HG02938 (cell line): ENCODE measurements at regions not wholly inside any gene's neighbourhood (a gene's known extent, or its start where the extent isn't known, plus 50 kb on each side); places are given as distances from the start of the nearest gene placed in this dataset.
A peak's percentile ranks its signal among the peaks of the same experiment; 100 is the strongest.
"Not testable (repeated sequence)": the region's sequence is repeated elsewhere in the genome, so short reads cannot be mapped to it uniquely, and the experiment has no call there.

Source experiments
- ATAC-seq: cut with Tn5 transposase; IDR thresholded peaks from one replicate; pipeline ENCODE4 v1.9.1; 2021; ENCODE audit warnings: mild to moderate bottlenecking, moderate library complexity; ENCODE audit not compliant: unreplicated experiment

DNA sequence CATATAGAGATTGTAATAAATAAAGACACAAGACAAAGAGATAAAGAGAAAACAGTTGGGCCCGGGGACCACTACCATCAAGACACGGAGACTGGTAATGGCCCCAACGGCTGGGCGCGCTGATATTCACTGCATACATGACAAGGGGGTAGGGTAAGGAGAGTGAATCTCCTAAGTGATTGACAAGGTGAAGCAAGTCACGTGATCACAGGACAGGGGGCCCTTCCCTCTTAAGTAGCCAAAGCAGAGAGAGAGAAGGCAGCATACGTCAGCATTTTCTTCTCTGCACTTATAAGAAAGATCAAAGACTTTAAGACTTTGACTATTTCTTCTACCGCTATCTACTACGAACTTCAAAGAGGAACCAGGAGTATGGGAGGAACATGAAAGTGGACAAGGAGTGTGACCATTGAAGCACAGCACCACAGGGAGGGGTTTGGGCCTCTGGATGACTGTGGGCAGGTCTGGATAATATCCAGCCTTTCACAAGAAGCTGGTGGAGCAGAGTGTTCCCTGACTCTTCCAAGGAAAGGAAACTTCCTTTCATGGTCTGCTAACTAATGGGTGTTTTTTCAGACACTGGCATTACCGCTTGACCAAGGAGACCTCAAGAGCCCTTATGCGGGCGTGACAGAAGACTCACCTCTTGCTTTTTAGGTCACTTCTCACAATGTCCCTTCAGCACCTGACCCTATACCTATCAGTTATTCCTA lies 75.6 kb downstream of the MRPL39 start:
- ATAC-seq, result not testable (repeated sequence)

DNA sequence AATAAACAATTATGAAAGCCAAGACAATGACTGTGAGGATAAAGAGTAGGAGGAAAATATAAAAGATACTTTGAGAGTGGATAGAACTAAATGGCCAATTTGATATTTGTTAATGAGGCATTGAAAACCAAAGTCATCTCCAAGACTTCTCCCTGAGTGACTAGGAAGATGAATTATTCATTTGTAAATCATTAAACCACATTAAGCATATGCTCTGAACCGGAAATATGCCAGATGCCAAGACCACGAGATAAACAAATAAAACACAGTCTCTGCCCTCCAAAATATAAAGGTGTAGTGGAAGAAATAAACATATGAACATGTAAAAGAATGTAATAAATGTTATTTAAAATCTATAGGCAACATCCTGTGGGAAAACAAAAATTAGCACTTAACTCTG lies 78.8 kb downstream of the MRPL39 start:
- no peak for ATAC-seq

DNA sequence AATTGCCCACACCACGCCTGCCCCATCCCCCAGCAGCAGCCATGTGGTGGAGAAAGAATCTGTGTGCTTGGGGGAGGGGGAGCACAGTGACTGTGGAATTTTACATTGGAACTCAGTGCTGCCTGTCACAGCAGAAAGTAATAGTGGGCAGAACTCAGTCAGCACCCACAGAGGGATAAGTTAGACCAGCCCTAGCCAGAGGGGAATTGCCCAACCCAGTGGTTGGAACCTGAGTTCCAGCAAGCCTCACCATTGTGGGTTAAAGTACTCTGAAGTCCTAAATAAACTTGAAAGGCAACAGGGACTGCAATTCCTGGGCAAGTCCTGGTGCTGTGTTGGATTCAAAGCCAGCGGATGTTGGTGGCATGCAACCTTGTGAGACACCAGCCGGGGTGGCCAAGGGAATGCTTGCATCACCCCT lies 88.8 kb downstream of the MRPL39 start:
- no peak for ATAC-seq

DNA sequence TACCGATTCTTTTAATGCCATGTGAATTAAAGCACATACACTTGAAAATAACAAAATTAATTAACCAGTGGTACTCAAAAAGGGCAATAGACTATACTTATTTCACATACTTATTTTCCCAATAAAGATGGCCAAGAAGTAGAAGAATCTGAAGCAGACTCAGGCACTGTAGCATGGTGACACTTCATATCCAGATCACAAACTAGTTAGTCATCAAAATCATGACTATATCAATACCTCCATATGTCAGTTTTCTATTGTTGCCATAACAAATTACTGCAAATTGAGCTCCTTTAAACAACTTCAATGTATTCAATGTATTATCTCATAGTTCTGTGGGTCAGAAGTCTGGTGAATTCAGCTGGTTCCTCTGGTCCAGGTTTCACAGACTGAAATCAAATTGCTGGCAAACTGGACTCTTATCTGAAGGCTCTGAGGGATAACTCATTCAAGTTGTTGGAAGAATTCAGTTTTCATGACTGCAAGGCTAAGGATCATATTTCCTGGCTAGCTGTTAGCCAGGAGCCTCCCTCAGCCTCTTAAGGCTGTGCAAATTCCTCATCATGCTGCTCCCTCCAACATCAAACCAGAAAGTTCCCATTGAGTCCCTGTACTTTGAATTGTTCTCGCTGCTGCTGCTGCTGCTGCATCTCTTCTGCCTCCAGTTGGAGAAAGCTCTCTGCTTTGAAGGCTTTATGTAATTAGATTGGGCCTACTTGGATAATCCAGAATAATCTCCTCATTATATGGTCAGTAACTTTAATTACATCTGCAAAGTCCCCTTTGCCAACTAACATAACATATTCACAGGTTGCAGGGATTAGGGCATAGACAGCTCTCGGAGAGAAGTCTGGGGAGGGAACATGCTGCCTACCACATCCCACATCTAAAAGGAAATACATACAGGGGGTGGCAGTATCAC lies 91.5 kb downstream of the MRPL39 start:
- ATAC-seq, result no peak

DNA sequence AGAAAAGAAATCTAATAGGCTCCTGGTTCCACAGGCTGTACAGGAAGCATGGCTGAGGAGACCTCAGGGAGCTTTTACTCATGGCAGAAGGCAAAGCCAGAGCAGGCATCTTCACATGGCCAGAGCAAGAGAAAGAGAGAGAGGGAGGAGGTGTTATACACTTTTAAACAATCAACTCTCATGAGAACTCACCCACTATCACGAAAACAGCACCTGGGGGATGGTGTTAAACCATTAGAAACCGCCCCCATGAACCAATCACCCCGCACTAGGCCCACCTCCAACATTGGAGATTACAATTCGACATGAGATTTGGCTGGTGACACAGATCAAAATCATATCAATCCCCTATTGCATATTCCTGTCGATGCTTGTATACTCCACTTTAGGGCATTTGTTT lies 93.5 kb downstream of the MRPL39 start:
- no peak for ATAC-seq

DNA sequence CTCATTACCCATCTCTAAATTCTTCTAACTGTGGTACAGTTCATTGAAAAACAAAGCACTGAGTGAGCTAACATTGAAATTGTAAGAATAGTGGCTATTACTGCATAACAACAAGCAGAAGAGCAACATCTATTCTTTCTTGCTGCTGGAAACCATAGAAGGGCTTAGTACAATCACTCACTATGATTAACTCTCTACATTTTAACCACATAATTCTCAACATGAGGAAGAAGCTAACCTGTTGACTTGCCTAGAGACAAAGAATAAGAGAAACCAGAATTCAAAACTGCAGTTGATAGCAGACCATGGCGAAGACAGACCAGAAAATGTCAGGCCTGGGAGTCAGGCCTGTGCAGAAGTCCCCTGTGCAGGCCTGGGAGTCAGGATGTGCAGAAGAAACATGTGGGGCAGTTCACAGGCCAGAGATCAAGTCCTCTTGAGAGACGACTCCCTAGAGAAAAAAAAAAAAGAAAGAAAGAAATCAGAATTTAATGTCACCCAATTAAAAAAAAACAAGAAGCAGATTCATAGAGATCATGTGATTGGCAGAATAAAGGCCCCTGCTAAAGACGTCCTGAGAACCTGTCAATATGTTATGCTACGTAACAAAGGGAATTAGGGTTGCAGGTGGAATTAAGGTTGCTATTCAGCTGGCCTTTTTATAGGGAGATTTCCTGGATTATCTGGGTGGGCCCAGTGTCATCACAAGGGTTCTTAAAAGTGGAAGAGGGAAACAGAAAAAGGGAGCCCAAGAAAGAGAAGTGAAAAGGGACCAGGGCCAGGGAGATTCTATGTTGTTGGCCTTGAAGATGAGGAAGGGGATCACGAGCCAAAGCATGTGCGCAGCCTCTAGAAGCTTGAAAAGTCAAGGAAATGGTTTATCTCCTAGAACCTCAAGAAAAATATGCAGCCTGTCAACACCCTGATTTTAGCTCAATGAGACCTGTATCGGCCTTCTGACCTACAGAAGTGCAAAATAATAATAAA lies 94.9 kb downstream of the MRPL39 start:
- no peak for ATAC-seq

DNA sequence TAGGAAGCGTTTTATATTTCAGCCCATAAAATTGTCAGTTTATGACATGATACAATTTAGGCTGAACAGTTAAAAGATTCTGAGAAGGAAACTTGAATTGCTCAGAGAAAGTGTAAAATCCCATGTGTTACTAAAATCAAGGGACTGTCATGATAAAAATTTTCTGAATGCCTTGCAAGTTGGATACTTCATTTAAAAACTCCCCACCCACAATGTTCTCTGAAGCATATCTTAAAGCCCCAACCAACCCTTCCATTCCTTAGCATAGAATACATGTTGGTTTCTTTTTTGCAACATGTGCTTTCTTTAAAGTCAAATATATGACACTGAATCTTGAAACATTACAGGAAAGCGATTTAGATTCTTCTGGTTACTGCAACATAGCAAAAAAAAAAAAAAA lies 97.4 kb downstream of the MRPL39 start:
- peak; percentile 37 for ATAC-seq

DNA sequence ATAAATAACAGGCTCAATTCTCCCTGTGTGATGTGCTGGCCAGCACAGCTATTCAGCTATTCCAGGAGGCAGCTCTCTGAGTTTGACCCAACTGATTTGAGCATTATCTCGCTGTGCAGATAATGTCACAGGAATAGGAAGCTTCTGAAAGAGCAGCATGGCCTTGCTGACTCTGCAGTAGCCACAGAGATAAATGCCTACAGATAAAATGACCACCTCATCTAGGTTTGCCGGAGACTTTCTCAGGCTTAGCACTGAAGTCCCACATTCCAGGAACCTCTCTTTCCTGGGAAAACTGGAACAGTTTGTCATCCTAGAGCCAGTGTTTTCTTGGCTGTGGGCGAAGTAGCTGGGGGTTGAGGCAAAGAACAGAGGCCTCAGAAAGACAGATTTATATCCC lies 98.9 kb downstream of the MRPL39 start:
- no peak for ATAC-seq

DNA sequence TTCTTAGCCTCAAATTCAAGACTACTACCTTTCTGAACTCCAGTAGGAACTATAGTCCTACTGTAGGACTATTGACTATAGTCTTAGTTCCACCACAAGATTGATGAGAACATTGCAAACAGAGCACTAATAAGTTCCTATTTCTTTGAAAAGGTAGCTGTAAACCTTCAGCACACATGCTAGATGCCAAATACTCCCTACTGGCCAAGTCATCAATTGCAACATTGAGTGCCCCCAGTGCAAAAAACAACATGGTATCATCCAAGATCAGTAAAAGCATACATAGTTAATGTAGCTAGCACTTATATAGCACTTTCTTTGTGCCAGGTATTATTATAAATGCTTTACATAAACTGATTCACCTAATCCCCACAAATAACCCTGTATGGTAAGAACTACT lies 99.8 kb downstream of the MRPL39 start:
- peak; percentile 55 for ATAC-seq

DNA sequence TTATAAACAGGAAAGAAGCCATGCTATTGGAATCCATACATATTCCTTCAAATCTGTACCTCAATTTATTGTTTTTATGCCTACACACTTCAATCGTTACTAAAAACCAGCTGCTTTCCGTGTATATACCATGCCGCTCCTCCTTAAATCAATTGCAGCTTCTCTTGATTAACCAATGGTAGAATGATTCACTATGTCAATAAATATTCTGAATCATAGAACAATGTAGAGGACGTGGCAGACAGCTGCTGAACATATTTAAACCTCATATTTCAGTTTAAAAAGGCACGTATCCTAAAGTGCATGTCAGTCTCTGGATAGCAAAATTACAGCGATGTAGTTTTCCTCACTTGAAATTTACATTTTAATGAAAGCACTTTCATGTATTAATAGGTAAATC lies 100.4 kb downstream of the MRPL39 start:
- ATAC-seq, result no peak

DNA sequence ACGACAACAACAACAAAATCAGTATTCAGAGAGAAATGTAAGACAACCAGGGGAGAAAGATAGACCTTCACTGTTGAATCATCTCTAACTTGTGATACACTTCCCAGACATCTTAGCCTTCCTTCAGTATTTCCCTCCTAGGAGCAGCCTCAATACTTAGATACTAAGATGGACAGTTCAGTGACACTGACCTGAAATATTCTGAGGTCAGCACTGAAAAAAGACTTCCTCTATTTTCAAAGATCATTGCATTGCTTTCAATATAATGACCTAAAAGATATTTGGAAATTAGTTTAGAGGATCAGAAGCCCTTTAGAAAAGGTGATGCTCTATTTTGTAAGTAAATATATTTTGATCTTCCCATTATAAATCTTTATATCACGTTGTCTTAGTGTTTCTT lies 101.0 kb downstream of the MRPL39 start:
- no peak for ATAC-seq

DNA sequence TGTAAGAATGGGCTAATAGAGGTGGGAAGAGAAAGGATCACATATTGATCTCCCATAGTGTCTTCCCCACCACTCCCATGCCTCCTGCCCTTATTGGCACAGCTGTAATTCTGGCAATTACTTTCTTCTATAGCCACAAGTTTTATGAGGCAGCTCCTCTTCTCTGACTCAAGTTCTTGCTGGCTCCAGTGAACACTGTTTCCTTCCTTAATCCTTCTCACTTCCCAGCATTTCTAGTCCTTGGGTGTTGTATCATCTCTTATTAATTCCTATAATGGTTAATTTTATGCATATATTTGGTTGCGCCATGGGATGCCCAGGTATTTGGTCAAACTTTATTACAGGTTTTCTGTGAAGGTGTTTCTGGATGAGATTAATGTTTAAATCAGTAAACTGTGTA lies 103.3 kb downstream of the MRPL39 start:
- ATAC-seq, result no peak

DNA sequence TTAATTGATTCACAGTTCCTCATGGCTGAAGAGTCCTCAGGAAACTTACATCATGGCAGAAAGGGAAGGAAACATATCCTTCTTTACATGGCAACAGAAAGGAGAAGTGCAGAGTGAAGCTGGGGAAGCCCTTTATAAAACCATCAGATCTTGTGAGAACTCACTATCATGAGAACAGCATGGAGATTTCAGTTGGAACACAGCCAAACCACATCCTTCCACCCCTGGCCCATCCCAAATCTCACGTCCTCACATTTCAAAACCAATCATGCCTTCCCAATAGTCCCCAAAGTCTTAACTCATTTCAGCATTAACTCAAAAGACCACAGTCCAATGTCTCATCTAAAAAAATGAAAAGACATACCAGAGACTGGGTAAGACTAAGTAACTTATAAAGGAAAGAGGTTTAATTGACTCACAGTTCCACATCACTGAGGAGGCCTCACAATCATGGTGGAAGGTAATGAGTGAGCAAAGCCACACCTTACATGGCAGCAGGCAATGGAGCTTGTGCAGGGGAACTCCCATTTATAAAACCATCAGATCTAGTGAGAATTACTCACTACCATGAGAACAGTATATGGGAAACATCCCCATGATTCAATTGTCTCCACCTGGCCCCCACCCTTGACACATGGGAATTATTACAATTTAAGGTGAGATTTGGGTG lies 105.2 kb downstream of the MRPL39 start:
- peak; percentile 77 for ATAC-seq

DNA sequence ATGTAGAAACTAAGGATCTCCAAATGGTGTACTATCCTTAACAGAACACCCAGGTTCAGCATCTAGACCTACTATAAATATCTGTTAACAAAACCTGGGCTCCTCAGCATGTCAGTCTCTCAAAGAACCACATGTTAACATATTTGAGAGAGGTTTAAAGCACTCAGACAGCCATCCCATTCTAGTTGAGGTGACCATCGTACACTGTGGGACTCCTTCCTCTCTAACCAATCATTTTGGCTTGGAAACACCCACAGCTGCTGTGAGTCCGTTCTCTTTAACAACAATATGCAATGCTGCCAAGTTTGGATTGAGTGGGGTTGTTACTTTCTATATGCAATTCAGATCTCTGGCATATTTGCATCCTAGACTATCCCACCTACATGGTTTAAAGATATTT lies 105.8 kb downstream of the MRPL39 start:
- ATAC-seq, result peak; percentile 18

DNA sequence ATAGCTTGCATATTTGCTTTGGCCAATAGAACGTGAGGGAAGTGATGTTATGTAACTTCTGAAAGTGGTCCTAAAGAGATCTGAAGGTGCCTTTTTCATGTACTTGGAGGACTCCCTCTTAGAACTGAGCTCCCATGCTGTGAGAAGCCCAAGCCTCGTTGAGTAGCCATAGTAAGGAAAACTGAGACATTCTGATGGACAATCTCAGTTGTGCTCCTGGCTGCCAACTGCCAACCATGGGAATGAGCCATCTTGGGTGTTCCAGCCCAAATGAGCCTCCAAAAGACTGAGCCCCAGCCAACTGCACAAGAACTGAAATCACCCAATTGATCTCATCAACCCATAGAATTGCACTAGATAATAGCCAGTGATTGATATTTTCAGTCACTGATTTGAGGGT lies 106.7 kb downstream of the MRPL39 start:
- ATAC-seq, result no peak

DNA sequence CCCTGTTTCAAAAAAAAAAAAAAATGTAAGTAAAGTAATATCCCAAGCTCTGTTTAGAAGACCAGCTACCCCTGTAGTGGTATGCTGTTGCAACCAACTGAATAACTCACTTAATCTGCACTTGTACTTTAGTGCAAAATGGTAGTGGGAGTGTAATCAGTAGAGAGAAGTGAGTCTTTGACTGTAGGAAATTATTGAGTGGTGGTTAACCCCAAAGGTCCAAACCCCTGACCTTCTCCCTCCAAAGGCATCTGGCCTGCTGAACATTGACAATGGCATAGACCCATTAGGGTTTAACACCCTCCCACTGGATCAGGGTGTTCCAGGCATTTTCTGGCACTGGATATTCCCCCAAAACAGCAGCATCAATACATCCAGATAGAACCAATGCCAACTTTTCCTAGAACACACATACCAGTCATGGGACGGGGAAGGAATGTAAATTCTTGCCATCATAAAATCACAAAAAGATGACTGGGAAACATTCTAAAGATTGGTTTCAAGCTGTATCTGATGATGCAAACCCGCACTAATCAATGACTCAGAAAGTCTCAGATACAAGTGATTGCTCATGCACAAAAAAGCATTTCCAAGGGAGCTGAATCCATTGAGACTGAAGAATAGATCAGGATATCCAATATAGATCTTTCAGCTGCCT lies 110.3 kb downstream of the MRPL39 start:
- no peak for ATAC-seq

DNA sequence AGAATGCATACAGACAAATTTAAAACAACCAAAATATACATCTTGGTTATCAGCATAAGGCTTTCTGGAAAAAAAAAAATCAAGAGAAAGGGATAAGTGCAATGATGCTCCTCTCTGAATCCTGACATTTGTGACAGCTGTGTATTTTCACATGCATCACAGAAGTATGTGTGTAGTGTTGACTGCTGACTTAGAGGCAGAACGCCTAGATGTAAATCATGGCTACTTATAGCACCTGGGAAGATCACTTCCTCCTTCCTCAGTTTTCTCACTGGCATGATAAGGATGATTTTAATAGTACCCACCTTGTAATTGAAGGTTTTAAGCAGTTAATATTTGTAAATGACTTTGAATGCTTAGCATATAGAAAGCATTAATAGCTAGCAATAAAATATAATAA lies 112.5 kb downstream of the MRPL39 start:
- ATAC-seq, result no peak

DNA sequence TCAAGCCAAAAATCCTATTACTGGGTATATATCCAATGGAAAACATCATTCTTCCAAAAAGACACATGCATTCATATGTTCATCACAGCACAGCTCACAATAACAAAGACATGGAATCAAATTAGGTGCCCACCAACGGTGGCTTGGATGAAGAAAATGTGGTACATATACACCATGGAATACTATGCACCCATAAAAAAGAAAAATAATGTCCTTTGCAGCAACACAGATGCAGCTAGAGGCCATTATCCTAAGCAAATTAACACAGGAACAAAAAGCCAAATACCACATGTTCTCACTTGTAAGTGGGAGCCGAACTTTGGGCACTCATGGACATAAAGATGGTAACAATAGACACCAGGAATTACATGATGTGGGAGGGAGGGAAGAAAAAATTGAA lies 113.6 kb downstream of the MRPL39 start:
- ATAC-seq, result no peak

DNA sequence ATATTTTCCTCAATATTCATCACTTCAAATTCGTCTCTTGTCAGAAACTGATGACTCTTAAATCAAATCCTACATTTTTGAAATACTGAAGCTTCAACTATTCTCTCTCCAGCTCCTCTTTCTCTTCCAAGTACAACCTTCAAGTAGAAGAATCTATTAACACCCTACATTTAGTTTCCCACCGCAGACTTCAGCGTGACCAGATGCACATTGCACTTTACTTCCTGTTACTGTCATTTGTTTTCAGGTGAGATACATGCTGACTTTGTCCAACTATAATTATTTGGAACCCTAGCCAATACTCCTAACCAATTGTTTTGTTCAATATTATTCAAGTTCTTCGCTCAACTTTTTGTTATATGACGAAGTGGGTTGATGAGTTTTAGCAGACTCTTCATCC lies 116.0 kb downstream of the MRPL39 start:
- ATAC-seq, result no peak

DNA sequence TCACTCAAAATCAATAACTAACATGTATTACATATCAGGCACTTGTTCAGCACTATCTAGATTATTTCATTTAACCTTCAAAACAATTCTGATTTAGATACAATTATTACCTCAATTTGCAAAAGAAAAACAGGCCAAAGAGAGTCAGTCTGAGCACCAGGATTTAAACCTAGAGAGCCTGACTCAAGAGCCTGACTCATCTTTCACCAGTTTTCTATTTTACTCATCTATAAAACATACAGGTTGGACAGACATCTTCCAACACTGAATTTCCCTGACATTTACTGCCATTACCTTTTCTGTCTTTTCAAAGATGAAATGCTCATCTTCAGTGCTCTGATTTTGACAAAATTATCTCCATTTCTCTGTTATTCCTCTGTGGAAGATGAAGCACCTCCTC lies 116.5 kb downstream of the MRPL39 start:
- no peak for ATAC-seq
